ENCODE measurements at regions not wholly inside any gene's neighbourhood (a gene's known extent, or its start where the extent isn't known, plus 50 kb on each side); places are given as distances from the start of the nearest gene placed in this dataset.
A peak's percentile ranks its signal among the peaks of the same experiment; 100 is the strongest.

- no peak overlapping the region for H2BK15ac ChIP-seq (ENCODE audit: low read depth, low read length)
- no peak overlapping the region for H3K18ac ChIP-seq (ENCODE audit: low read depth, low read length)
- in situ Hi-C loops (cut with MboI; ENCODE audit: low sequenced_read_pairs) (no loop called here), dilution Hi-C loops (cut with HindIII; ENCODE audit: low sequenced_read_pairs, unreplicated experiment) (no loop called here), intact Hi-C loops (cut with micrococcal nuclease) (no loop called here)
- H4K8ac ChIP-seq (ENCODE audit: low read depth in 2 of 2, low read length in 2 of 2), result no peak overlapping the region
- no peaks in the 10 kb centered on the region for H3K79me1 ChIP-seq (ENCODE audit: low read depth in 1 of 2, low read length in 2 of 2)
- H3K27ac ChIP-seq (ENCODE audit: insufficient read depth, low read length), result no peak overlapping the region
- no peak overlapping the region for H3K9ac ChIP-seq (ENCODE audit: low read depth, low read length)
- no TSS peak for BruUV-seq (replicated peaks)
- no peak overlapping the region for H3K14ac ChIP-seq (replicated peaks; ENCODE audit: low read depth, low read length)
- no peak overlapping the region for H2AK9ac ChIP-seq (replicated peaks; ENCODE audit: low read depth, low read length, poor library complexity)
- ChIA-PET POLR2A (ENCODE audit: unreplicated experiment) (no interaction called here), CTCF (interaction anchor here (0.8 kb wide), 1 partner anchor 40 kb away, joined by 3 read pairs; no protein-coding TSS in a partner anchor)
- H4K5ac ChIP-seq (ENCODE audit: low read depth, low read length), result no peak overlapping the region
- H3K9me3 ChIP-seq (ENCODE audit: control insufficient read depth, insufficient read depth, low read length), result no peaks in the 10 kb centered on the region
- H2BK120ac ChIP-seq (ENCODE audit: low read depth, low read length), result no peak overlapping the region
- DNase-seq (no peak), ATAC-seq (ENCODE audit: low read depth) (no peak)
- H3K4me1 ChIP-seq (ENCODE audit: control insufficient read depth, insufficient read depth, low read length), result no peaks in the 10 kb centered on the region
- H3K4ac ChIP-seq (ENCODE audit: low read depth, low read length), result no peak overlapping the region
- H3K23ac ChIP-seq (ENCODE audit: low read depth, low read length), result no peak overlapping the region
- peak overlapping the region; percentile 32 for H2AFZ ChIP-seq (replicated peaks; ENCODE audit: low read length, poor library complexity)
- no CpG with 5 or more reads among the region's 10 CpGs for WGBS, 2 experiments (ENCODE audit: extremely low coverage in 2 of 2, insufficient read length in 1 of 2)
- H4K20me1 ChIP-seq (ENCODE audit: insufficient read depth, low read length), result no peaks in the 10 kb centered on the region
- TF ChIP-seq NFE2L2 (IDR thresholded peaks at IDR 0.05; ENCODE audit: low read depth, low read length) (no peak), MXI1 (IDR thresholded peaks at IDR 0.05; ENCODE audit: borderline replicate concordance, low read depth, low read length) (no peak), BHLHE40 (IDR thresholded peaks at IDR 0.05; ENCODE audit: low read depth, low read length) (no peak), CTCF (conservative IDR thresholded peaks at IDR 0.05; ENCODE audit: low read depth, low read length) (no peak), MAFK (IDR thresholded peaks at IDR 0.05; ENCODE audit: low read depth, low read length) (no peak), POLR2A (IDR thresholded peaks at IDR 0.05; ENCODE audit: low read depth, low read length) (no peak), RAD21 (IDR thresholded peaks at IDR 0.05; ENCODE audit: low read length) (no peak)
- no peaks in the 10 kb centered on the region for H3K36me3 ChIP-seq (ENCODE audit: control insufficient read depth, insufficient read depth, low read length)
- H2BK20ac ChIP-seq (ENCODE audit: low read depth, low read length), result no peak overlapping the region
- no peaks in the 10 kb centered on the region for H3K9me1 ChIP-seq (ENCODE audit: insufficient read depth, low read length)
- no peak overlapping the region for H3K4me2 ChIP-seq (ENCODE audit: low read depth, low read length)
- no peak overlapping the region for H2BK5ac ChIP-seq (ENCODE audit: low read depth, low read length, poor library complexity, severe bottlenecking)
- H3K27me3 ChIP-seq (ENCODE audit: control insufficient read depth, insufficient read depth, low read length), result no peaks in the 10 kb centered on the region; the same call in 1 of the 2 replicates
- H3K56ac ChIP-seq (ENCODE audit: extremely low read depth, insufficient read depth, low read length), result no peak overlapping the region
- H4K91ac ChIP-seq (ENCODE audit: insufficient read depth, low read depth, low read length), result no peak overlapping the region
- H2AK5ac ChIP-seq (ENCODE audit: low read depth, low read length), result no peak overlapping the region
- H3K4me3 ChIP-seq (ENCODE audit: insufficient read depth, low read depth, low read length), result no peak overlapping the region
These were observed 896.1 kb downstream of the PCDH18 start for GRCh38 chr4:136636155-136636554.

All from IMR-90 (cell line).